ENCODE measurements at regions not wholly inside any gene's neighbourhood (a gene's known extent, or its start where the extent isn't known, plus 50 kb on each side); places are given as distances from the start of the nearest gene placed in this dataset.
"Not testable (repeated sequence)": the region's sequence is repeated elsewhere in the genome, so short reads cannot be mapped to it uniquely, and the experiment has no call there.

GRCh38 chr5:74534397-74535129 is 106.0 kb downstream of the ENC1 start:
- no peak for DNase-seq

GRCh38 chr5:74530326-74531050 is 110.0 kb downstream of the ENC1 start:
- DNase-seq: no peak

- no peak for DNase-seq
These were observed 111.4 kb downstream of the ENC1 start for GRCh38 chr5:74529101-74529500.

GRCh38 chr5:74526111-74526510 is 114.4 kb downstream of the ENC1 start:
- no peak for DNase-seq

- DNase-seq: not testable (repeated sequence)
These were observed 115.8 kb downstream of the ENC1 start for GRCh38 chr5:74524767-74525166.

GRCh38 chr5:74523698-74524097 is 116.8 kb downstream of the ENC1 start:
- DNase-seq: not testable (repeated sequence)

GRCh38 chr5:74522838-74523237 is 117.7 kb downstream of the ENC1 start:
- not testable (repeated sequence) for DNase-seq

GRCh38 chr5:74521401-74521800 is 119.1 kb downstream of the ENC1 start:
- DNase-seq: no peak

GRCh38 chr5:74519679-74520078 is 120.8 kb downstream of the ENC1 start:
- DNase-seq: no peak

GRCh38 chr5:74519161-74519571 is 121.4 kb downstream of the ENC1 start:
- DNase-seq: no peak

- no peak for DNase-seq
These were observed 122.8 kb downstream of the ENC1 start for GRCh38 chr5:74517700-74518099.

- DNase-seq: no peak
These were observed 124.3 kb downstream of the ENC1 start for GRCh38 chr5:74516211-74516636.

- DNase-seq: no peak
These were observed 125.5 kb downstream of the ENC1 start for GRCh38 chr5:74514888-74515551.

- not testable (repeated sequence) for DNase-seq
These were observed 128.8 kb downstream of the ENC1 start for GRCh38 chr5:74511770-74512169.

GRCh38 chr5:74510476-74511075 is 130.0 kb downstream of the ENC1 start:
- DNase-seq: no peak

- DNase-seq: no peak
These were observed 133.0 kb downstream of the ENC1 start for GRCh38 chr5:74507370-74508005.

GRCh38 chr5:74506119-74506518 is 134.4 kb downstream of the ENC1 start:
- DNase-seq: no peak

- DNase-seq: no peak
These were observed 136.1 kb downstream of the ENC1 start for GRCh38 chr5:74504463-74504862.

GRCh38 chr5:74502479-74502950 is 138.0 kb downstream of the ENC1 start:
- DNase-seq: no peak

GRCh38 chr5:74501674-74502478 is 138.7 kb downstream of the ENC1 start:
- DNase-seq: no peak

GRCh38 chr5:74500110-74500917 is 140.2 kb downstream of the ENC1 start:
- no peak for DNase-seq

All from stimulated activated naive CD4-positive, alpha-beta T cell treated with Interleukin-2 at 50 U/mL for 16 hours (primary cell).